Ovary (tissue), 7 donors: ENCODE measurements at regions not wholly inside any gene's neighbourhood (a gene's known extent, or its start where the extent isn't known, plus 50 kb on each side); places are given as distances from the start of the nearest gene placed in this dataset.
"Not testable (repeated sequence)": the region's sequence is repeated elsewhere in the genome, so short reads cannot be mapped to it uniquely, and the experiment has no call there.

Source experiments
- DNase-seq, 5 donors: peaks; one replicate each; pipeline ENCODE4 v3.0.0-alpha.2; 2019 to 2020
- H3K27ac ChIP-seq, 2 donors: fragments of 200-600 bp; one replicate each; pipeline versions ENCODE4 v1.5.1 to v1.8.0; 2019 to 2022
- H3K27me3 ChIP-seq: fragments of 200-600 bp; one replicate; pipeline ENCODE4 v1.8.0; 2022
- H3K36me3 ChIP-seq: fragments of 200-600 bp; sonication (generic); one replicate; pipeline ENCODE4 v1.5.1; 2019
- H3K4me1 ChIP-seq: one replicate; pipeline ENCODE4 v1.8.1; 2013; ENCODE audit warnings: mild to moderate bottlenecking, moderate library complexity; ENCODE audit not compliant: insufficient read depth
- H3K4me3 ChIP-seq: fragments of 200-600 bp; sonication (generic); one replicate; pipeline ENCODE4 v1.5.1; 2017
- H3K9me3 ChIP-seq, 2 donors: fragments of 200-600 bp in 1 of 2; sonication (generic) in 1 of 2; one replicate each; pipeline versions ENCODE4 v1.5.1 to v1.8.1; 2013 to 2019; ENCODE audit warnings: mild to moderate bottlenecking in 1 of 2, moderate library complexity in 1 of 2
- CTCF ChIP-seq, 3 donors: fragments of 450-650 bp in 2 of 3; fragments of 200-600 bp in 1 of 3; IDR thresholded peaks; one replicate each; pipeline versions ENCODE4 v1.5.1 to v1.8.0; 2016 to 2022; ENCODE audit warnings: antibody characterized with exemption in 3 of 3, mild to moderate bottlenecking in 1 of 3
- EP300 ChIP-seq: sonication (generic); formaldehyde crosslinking; IDR thresholded peaks from one replicate; pipeline ENCODE4 v1.6.1; 2017; ENCODE audit warnings: antibody characterized with exemption
- POLR2A ChIP-seq: fragments of 450-650 bp; IDR thresholded peaks from one replicate; pipeline ENCODE4 v1.6.1; 2017; ENCODE audit warnings: antibody characterized with exemption, mild to moderate bottlenecking, moderate library complexity
- WGBS, 3 donors: extraction: QIAGEN DNeasy Blood & Tissue Kit in 1 of 3; methylation state at CpG; one replicate each; pipeline versions ENCODE4 v1.1.5 to v1.1.7; 2013 to 2017; 5-methylcytosine and 5-hydroxymethylcytosine counted together
- intact Hi-C, 4 donors: fragments of 100-400 bp; cut with DNase I; formaldehyde crosslinking; loops; one replicate each; pipeline versions ENCODE4 v1.11.0 to v1.15.1; 2022 to 2023
- donor health status: DM: no; HTN: no; CAD: no; lungs with moderate emphysema.
- donor health status: DM: no; HTN: no; CAD: no.
- donor health status: Bipolar disorder and iron deficiency.
- donor health status: DM: no; HTN: no; CAD: no.
- donor health status: DM: yes; HTN: yes; CAD: no.

GRCh38 chr6:74597266-74597665 is 608.6 kb downstream of the COL12A1 start:
- H3K4me1 ChIP-seq = no peaks in the 10 kb centered on the region
- H3K27me3 ChIP-seq = no peaks in the 10 kb centered on the region
- 91 to 96% (median 96%) methylated on average over 2 of the region's 2 CpGs for WGBS, 3 donors
- no peak for DNase-seq
- TF ChIP-seq CTCF (IDR thresholded peaks at IDR 0.05) (no peak), EP300 (no peak), POLR2A (no peak)
- no peaks in the 10 kb centered on the region for H3K36me3 ChIP-seq
- no peak overlapping the region for H3K4me3 ChIP-seq
- intact Hi-C loops = no loop called here
- H3K27ac ChIP-seq = no peak overlapping the region
- no peaks in the 10 kb centered on the region for H3K9me3 ChIP-seq

DNA sequence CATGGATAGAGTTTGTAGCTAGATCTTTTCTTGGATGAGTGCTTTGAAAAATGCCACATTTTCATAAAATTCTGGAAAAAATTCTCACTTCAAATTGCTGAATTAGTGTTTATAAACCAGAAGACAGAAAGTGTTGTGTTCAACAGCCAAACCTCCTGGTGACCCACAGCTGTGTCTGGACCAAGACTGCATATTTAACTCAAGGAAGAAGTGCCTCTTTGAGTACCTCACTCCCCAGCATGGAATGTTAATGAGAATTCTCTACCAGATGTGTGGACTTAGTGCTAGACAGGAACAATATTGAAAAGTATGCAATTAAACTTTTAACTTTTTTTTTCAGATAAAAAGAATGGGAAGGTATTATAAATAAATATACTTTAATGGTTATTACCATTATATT is 609.3 kb downstream of the COL12A1 start:
- TF ChIP-seq EP300 (no peak), POLR2A (no peak), CTCF (IDR thresholded peaks at IDR 0.05) (no peak)
- Histone ChIP-seq H3K4me1 (no peaks in the 10 kb centered on the region), H3K9me3 (no peaks in the 10 kb centered on the region), H3K27ac (no peak overlapping the region), H3K4me3 (no peak overlapping the region), H3K27me3 (no peaks in the 10 kb centered on the region), H3K36me3 (no peaks in the 10 kb centered on the region)
- intact Hi-C loops = no loop called here
- no peak for DNase-seq

DNA sequence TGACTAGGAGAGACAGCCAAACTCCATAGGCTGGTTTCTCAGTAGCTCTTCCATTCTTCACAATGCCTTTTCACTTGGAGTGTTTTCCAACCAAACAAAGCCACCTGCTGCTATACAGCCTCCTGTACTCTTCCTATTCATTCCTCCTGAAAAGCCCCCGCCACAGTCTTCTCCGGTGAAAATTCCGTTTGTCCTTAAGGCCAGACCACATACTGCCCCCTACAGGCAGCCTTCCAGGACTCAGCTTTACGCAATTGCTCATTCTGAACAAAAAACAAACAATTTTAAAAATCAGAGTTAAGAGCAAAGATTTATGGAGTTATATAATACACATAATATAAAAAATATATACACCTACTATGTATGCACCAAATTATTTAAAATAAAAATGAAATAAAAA is 611.5 kb downstream of the COL12A1 start:
- H3K4me3 ChIP-seq, H3K4me1 ChIP-seq, H3K27me3 ChIP-seq, H3K9me3 ChIP-seq, H3K36me3 ChIP-seq, DNase-seq, H3K27ac ChIP-seq, intact Hi-C loops: not testable (repeated sequence)
- 45 to 96% (median 62%) methylated on average over 2 to 4 of the region's 4 CpGs for WGBS, 3 donors

GRCh38 chr6:74588094-74588832 is 617.6 kb downstream of the COL12A1 start:
- Histone ChIP-seq H3K9me3 (no peaks in the 10 kb centered on the region), H3K4me3 (no peak overlapping the region), H3K27ac (no peak overlapping the region), H3K27me3 (no peaks in the 10 kb centered on the region), H3K4me1 (no peaks in the 10 kb centered on the region), H3K36me3 (no peaks in the 10 kb centered on the region)
- DNase-seq = no peak
- intact Hi-C loops = no loop called here
- WGBS, 3 donors = 93 to 96% (median 96%) methylated on average over 5 of the region's 5 CpGs
- TF ChIP-seq EP300 (no peak), CTCF (IDR thresholded peaks at IDR 0.05) (no peak), POLR2A (no peak)

- Histone ChIP-seq H3K9me3 (no peaks in the 10 kb centered on the region), H3K27ac (no peak overlapping the region), H3K4me1 (no peaks in the 10 kb centered on the region), H3K4me3 (no peak overlapping the region), H3K27me3 (no peaks in the 10 kb centered on the region), H3K36me3 (no peaks in the 10 kb centered on the region)
- TF ChIP-seq CTCF (IDR thresholded peaks at IDR 0.05) (no peak), EP300 (no peak), POLR2A (no peak)
- DNase-seq = no peak
- intact Hi-C loops = no loop called here
- WGBS, 3 donors = 73 to 92% (median 89%) methylated on average over 2 of the region's 2 CpGs
Measured at GRCh38 chr6:74587386-74587785, 618.5 kb downstream of the COL12A1 start.
